SU-DHL-6 (cell line): ENCODE measurements at regions not wholly inside any gene's neighbourhood (a gene's known extent, or its start where the extent isn't known, plus 50 kb on each side); places are given as distances from the start of the nearest gene placed in this dataset.

Experiments
- EZH2phosphoT487 ChIP-seq: fragments of 200-600 bp; sonication (generic), shearing (Covaris generic); conservative IDR thresholded peaks from 2 replicates; pipeline ENCODE4 v1.6.1; 2018; ENCODE audit warnings: mild to moderate bottlenecking, antibody characterized with exemption, low read length, moderate library complexity, mixed read lengths
- TF ChIP-seq, protein P1 (sequence below): fragments of 200-600 bp; sonication (generic); IDR thresholded peaks from one replicate; pipeline ENCODE4 v1.5.1; 2017; ENCODE audit warnings: antibody characterized with exemption, mild to moderate bottlenecking, low read length, moderate library complexity; ENCODE audit not compliant: insufficient read depth, poor library complexity, severe bottlenecking

- TF ChIP-seq, protein P1, sequence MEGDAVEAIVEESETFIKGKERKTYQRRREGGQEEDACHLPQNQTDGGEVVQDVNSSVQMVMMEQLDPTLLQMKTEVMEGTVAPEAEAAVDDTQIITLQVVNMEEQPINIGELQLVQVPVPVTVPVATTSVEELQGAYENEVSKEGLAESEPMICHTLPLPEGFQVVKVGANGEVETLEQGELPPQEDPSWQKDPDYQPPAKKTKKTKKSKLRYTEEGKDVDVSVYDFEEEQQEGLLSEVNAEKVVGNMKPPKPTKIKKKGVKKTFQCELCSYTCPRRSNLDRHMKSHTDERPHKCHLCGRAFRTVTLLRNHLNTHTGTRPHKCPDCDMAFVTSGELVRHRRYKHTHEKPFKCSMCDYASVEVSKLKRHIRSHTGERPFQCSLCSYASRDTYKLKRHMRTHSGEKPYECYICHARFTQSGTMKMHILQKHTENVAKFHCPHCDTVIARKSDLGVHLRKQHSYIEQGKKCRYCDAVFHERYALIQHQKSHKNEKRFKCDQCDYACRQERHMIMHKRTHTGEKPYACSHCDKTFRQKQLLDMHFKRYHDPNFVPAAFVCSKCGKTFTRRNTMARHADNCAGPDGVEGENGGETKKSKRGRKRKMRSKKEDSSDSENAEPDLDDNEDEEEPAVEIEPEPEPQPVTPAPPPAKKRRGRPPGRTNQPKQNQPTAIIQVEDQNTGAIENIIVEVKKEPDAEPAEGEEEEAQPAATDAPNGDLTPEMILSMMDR, result no peak
- no peak for TF ChIP-seq EZH2phosphoT487
These were observed 361.5 kb upstream of the DPH6 start for GRCh38 chr15:35907511-35907910.
